ENCODE measurements at regions not wholly inside any gene's neighbourhood (a gene's known extent, or its start where the extent isn't known, plus 50 kb on each side); places are given as distances from the start of the nearest gene placed in this dataset.

DNA sequence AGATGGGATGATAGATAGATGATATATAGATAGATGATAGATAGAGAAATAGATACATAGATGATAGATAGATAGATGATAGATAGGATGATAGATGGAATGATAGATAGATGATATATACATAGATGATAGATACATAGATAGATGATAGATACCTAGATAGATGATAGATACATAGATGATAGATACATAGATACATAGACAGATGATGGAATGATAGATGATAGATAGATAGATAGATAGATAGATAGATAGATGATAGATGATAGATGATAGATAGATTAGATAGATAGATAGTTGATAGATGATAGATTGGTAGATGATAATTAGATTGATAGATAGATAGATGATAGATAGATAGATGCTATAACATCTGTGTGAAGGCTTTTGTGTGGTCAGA is 201.7 kb upstream of the RAB4A start:
- FAIRE-seq: no peak

DNA sequence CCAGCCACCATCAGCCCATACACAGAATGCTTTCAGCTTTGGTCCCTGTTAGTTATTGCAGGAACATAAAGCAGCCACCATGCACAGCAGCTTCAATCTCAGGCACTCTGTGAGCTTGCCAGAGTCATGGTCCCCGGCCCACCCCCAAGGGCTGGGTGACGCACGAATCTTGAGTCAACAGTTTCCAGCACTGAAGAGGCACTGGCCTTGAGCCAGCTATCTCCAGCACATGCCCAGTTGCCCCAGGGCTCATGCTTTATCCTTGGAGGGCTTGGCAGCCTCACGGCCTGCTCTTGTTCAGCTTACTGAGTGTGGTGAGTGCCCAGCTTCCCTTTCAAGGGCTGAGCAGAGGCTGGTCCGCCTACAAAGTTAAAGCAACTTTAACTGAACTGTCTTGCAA is 200.7 kb upstream of the RAB4A start:
- no peak for FAIRE-seq

DNA sequence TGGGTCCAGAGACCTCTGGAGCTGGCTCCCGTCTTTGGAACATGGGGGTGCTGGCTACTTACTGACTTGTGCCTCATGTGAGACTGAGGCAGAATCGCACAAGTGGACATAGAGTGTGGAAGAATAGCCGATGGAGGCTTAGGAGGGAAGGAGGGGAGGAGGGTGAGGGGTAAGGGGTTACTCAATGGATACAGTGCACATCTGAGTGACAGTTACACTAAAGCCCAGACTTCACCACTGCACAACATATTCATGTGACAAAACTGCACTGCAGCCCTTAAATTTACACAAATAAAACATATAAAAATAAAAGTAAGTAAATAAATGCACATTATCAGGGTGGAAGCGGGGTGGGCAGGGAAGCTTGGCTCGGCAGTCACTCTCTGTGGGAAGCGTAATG is 197.7 kb upstream of the RAB4A start:
- FAIRE-seq: no peak

DNA sequence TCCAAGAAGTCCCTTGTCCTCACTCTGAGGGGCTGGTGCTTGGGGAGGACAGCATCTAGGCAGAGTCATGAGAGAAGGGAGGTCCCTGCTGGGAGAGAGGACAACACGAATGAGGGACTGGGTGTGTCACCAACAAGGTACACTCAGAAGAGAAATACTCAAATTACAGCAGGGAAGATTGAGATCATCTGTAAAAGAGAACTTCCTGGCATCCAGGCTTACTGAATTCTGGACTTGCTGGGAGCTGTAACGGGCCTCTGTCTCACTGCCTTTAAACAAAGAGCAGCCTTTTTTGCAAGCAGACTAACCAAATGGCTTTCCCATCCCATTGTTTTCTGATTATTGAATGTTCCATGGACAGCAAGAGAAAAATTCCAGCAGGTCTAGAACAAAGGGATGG is 195.7 kb upstream of the RAB4A start:
- no peak for FAIRE-seq

DNA sequence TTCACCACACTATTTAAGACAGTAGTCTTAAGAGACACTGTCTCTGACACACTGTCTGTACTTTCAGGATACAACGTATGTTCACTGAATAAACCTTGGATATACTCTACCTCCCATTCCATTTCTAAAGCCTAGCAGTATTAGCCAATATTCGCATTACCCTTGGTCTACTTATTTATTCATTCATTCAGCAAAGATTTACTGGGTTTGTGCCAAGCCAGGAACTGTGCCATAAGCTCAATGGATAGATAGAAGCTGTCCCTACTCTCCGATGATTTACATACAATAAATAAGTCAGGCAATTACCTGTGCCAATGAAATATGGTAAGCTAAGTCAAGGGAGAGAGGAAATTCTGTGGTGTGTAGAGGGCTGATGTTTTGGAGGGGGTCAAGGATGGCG is 195.2 kb upstream of the RAB4A start:
- no peak for FAIRE-seq

DNA sequence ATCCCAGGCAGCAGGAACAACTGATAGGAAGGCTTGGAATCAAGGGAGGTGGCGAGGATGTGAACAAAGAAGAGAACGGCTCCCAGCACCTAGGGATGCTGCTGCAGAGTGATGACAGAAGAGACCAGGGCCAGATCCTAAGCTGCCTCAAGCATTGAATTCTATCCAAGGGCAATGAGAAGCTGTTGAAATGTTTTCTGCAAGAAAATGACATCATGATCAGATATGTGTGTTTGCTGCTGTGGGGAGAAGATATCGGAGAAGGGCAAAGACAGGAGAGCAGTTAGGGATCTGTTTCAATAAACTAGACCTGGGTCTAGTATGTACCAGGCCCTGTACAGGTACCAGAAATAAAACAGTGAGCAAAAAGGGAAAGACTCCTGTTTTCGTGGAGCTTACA is 194.7 kb upstream of the RAB4A start:
- no peak for FAIRE-seq

DNA sequence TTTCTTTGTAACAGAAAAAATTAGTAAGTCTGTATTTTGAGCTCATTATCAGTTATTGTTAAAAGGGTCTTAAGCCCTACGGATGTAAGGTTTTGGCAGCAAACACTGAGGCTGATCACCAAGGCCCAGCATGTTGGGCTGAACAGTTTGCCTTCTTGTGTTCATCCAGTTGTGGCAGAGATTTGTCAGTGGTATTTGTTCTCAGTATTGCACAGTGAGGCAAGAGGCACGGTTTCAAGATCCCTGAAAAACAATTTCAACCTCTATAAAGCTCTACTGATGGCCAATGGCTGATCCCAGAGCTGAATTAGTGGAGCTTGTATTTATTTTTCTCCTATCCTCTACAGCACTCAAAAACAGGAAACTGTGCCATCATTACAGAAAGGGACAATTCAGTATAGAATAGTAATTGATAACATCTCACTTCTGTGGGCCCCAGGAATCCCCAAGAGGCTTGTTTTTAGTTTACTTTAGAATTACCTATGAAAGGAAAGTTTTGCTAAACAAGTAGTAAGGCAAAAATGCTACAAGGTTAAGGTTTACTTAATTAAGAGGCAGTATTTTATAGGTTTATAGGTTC is 191.8 kb upstream of the RAB4A start:
- no peak for FAIRE-seq

DNA sequence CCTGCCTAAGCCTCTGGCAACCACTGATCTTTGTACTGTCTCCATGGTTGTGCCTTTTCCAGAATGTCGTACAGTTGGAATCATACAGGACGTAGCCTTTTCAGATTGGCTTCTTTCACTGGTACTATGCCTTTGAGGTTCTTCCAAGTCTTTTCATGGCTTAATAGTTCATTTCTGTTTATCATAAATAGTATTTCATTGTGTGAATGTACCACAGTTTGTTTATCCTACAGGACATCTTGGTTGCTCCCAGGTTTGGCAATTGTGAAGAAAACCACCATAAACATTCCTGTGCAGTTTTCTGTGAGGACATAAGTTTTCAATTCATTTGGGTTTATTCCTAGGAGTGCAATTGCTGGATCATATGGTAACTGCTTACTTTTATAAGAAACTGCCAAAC is 190.6 kb upstream of the RAB4A start:
- FAIRE-seq: no peak

DNA sequence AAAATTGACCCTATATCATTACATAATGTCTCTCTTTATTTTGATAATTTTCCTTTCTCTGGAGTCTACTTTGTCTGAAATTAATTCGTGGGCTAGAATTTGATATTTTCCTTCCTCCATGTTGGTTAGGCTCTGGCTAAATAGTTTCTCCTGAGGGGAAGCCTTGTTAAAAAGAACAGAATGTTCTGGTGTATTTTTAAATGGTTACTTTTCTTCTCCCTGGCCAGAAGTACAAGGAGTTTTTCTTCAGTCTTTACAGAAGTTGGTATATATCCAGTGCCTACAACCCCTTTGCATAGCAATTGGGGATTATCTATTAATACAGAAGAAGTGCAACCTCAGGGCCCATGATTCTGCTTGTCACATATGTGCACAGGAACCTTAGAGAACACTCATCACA is 185.6 kb upstream of the RAB4A start:
- no peak for FAIRE-seq

DNA sequence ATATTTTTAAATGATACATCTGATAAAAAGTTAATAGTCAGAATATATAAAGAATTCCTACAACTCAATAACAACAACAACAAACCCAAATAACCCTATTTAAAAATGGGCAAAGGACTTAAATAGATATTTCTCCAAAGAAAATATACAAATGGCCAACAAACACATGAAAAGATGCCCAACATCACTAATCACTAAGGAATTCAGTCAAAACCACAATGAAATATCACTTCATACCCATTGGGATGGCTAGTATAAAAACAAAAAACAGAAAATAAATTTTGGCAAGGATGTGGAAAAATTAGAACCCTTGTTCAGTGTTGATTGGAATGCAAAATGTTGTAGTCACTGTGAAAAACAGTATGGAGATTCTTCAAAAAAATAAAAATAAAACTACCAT is 184.8 kb upstream of the RAB4A start:
- FAIRE-seq: no peak

DNA sequence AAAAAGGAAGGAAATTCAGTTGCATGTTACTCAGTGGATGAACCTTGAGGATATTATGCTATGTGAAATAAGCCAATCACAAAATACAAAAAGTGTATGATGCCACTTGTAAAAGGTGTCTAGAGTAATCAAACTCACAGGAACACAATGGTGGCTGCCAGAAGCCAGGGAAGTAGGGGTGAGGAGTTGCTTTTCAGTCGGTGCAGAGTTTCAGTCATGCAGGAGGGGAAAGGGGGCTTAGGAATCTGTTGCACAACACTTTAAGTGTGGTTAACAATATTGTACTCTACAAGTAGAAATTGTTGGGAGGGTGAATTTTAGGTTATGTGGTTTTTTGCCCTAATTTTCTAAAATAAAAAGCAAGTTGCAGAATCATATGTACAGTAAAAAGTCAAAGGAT is 184.2 kb upstream of the RAB4A start:
- FAIRE-seq: no peak

DNA sequence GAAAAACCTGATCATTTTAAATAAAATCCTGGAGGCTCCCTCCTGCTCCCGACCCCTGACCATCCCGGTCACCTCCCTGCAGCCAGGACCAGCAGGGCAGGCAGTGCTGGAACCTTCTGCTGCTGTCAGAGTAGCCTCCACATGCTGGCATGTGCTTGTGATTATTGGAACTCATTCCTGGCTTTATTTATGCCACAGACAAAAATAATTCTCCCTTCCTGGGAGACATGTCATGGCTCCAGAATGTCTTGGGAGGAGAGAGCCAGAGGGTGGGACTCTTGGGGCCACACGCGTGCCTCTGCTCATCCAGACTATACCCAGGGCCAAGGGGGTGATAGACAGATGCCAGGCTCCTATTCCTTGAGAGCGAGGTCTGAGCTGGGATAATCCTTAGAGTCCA is 183.6 kb upstream of the RAB4A start:
- FAIRE-seq: no peak

DNA sequence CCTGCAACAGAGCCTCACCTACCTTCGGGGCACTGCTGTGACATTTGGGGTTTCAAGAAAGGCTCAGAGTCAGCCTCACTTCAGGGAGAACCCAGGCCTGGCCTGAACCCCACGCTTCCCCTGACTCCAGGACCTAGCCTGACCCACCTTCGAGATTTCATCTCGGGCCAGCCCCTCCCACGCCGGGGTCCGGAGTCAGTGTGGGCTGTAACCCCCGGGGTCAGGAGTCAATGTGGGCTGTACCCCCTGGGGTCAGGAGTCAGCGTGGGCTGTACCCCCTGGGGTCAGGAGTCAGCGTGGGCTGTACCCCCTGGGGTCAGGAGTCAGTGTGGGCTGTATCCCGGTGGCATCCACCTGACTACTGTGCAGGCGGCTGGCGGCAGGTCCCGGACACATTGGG is 183.0 kb upstream of the RAB4A start:
- no peak for FAIRE-seq

DNA sequence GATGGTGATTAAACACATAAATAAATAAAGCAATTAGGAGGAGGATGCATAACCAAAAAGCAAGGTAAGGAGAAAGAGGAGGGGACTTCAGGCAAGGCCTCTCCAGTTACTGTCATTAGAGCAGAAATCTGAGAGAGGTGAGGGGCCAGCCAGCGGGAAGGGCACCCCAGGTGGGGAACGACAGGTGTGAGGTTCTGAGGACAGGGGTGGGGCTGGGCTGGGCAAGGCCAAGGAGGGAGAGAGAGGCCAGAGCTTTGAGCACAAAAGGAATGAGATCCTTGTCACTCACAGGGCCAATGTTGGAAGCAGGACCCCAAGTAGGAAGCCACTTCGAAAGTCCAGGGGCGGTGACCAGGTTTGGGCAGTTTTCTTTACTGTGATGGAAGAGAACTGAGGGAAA is 182.2 kb upstream of the RAB4A start:
- no peak for FAIRE-seq

DNA sequence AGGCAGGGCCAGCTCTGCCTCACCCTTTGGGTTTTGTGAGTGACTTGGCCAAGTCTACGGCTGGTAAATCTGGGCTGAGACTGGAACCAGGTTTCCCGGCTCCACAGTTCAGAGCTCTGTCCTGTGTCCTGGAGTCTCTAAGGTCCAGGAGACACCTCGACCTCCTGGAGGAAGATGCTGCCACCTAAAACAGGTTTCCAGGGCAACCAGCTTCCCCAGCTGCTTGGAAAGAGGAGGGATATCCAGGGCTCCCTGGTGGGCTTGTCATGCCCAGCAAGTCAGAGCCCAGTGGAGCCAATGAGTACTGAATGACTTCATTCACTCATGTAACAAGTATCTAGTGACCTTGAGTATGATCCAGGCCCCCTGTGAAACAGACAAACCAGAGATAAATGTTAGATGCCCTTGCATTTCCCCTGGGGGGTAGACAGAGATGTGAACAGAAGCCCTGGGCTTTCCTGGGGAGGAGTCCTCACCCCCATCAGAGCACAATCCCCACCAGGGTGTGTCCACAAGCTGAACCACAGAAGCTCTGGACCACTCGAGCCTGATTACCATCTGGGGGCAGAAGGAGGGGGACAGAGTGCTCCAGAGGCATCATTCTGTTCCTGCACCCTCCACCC is 181.2 kb upstream of the RAB4A start:
- no peak for FAIRE-seq

DNA sequence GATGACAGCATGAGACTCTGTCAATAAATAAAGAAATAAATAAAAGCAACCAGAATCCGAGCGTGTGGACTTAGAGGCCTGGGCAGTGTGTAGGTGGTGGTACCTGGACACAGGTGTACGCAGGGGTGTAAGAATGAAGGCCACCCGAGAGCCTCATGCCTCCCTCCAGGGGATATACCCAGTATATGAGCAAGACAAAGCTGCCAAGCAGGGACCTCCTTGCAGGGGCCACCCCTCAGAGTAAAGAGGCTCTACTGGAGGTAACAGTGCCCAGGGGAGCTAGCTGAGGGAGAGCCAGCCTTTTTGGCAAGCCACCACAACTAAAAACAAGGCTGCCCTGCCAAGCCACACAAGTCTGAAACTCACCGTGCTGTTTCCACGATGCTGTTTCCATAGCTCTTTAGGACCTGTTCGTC is 179.2 kb upstream of the RAB4A start:
- FAIRE-seq: no peak

DNA sequence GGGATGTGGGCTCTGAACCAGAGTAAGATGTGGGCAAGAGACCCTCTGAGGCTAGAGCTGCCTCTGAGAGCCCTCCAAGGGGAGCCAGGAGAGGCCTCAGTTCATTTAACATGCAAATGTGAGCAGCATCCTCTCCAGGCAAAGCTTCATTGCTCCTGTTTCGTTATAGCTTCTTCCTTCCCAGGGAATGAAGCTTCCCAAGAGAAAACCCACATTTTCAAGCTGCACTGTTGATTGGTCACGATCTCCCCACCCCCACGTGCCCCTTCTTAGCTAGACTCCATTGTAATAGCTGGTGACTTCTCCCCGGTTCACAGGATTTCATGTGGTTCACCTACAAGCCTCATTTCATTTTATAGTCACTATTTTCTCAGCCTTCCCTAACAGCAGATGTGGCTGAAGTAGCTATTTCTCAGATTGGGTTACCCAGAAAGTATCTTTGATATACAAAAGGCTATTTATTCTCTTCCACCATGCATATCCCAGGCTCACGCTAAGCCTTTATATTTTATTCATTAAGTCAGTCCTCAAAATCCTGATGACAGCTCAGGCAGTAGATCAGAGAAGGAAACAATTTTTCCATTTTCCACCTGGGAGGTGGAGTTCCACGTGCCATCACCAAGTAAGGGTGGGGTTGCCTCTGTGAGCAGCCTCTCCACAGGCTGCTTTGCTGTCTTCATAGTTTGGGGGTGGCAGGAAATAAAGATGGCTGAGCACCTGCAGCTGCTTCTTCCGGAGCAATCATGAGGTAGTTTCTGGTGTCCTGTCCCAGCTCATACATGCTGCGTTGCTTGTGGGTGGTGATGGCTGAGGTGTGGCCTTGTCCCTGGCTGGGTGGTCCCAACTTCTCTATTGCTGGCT is 178.3 kb upstream of the RAB4A start:
- FAIRE-seq: no peak

DNA sequence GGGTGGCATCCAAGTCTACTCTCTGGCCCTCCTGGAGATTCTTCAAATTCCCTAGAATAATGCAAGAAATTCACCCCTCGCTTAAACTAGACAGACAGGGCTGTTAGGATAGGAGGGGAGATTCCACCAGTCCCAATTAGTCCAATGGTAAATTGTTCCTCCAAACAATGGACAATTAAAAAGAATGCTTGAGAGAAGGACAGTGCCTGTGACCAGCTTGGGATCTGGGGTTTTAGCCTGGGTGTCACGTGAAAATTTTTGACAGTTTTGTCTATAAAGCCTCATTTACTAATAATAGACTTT is 177.7 kb upstream of the RAB4A start:
- no peak for FAIRE-seq

DNA sequence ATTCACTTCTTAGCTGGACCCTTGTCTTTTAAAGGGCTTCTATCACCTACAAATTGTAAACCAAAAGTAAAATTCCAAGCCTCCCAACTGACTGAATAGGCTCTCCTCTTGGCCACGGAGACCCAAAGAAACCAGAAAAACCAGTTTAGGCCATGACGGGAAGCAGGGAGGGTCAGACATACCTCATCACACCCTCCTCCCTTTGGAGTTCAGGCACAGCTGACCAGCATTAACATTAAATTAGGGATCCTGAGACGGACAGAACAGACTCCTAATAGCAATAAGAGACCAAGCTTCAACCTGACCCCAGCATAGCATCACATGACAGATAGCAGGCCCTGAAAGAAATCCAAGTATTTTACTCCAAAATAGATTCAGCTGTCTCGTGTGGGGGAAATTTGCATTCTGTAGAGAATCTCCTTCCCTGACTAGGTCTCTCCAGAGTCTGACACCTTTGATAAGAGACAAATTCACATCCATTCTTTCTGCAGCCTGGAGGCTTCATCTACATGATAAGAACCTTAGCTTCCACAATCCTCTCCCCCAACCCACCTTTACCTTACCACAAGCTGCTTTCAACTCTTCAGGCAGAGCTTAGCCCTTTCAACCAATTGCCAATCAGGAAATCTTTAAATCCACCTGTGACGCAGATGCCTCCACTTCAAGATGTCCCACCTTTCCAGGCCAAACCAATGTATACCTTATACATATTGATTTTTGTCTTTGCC is 177.1 kb upstream of the RAB4A start:
- FAIRE-seq: no peak

DNA sequence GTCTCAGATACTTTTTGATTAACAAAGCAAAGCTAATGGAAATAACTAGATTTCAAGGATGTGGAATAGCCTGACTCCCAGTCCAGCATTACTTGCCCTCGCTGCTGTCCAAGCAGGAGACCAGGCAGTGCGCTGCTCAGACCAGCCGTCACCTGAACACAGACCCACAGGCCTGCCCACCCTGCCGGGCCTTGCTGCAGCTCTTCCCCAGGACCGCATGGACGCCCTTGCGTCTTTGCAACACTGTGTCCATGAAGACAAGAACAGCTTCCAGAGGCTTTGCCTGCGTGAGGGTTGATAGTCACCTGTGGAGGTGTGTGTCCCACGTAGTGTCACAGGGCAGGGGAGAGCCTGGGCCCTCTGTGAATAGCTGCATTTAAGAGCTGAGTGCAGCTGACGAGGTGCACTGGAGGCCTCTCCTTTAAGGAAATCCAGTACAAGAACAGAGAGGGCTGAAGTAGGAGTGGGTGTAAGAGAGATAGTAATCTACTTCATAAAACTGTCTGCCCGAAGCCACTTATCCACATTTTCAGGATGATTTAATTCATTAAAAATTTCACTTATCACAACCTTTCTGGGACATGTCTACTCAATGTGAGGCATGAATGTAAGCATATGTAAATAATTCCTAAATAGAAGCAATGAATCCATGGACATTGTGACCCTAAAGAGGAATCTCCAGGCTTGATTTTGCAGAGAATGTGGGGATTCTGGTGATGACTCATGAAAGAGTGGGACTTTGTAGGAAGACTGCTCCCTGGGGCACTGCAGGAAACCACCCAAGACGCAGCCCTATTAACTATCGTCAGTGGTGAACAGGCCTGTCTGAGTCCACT is 176.2 kb upstream of the RAB4A start:
- no peak for FAIRE-seq

DNA sequence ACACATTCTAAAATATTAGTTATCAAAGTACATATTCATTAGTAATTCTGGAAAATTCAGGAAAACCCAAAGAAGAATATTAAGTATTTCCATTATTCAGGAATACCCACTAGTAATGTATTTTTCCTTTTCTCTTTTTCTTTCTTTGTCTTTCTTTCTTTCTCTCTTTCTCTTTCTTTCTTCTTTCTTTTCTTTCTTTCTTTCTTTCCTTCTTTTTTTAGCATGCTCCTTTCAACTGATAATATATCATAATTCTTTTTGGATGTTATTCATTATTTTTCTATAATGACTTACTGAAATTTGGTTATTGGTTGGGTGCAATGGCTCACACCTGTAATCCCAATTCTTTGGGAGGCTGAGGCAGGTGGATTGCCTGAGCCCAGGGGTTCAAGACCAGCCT is 175.6 kb upstream of the RAB4A start:
- no peak for FAIRE-seq

DNA sequence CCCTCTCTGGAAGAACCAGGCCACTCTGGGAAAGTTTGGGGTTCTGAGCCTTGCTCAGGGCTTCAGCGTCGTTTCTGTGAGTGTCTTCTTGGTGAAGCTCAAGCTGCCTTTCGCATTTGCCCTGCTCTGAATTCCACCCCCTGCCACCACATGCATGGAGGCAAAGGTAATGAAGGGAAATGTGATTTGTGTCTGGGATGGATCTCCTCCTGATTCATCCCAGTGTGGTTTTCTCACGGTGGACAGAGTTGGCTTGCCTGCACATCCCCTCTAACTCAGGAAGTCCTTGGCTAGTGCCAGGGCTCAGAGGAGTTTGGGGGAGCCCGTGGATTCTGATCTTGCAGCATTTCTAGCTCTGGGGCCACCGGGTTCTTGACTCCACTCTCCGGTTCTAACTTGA is 173.6 kb upstream of the RAB4A start:
- no peak for FAIRE-seq

DNA sequence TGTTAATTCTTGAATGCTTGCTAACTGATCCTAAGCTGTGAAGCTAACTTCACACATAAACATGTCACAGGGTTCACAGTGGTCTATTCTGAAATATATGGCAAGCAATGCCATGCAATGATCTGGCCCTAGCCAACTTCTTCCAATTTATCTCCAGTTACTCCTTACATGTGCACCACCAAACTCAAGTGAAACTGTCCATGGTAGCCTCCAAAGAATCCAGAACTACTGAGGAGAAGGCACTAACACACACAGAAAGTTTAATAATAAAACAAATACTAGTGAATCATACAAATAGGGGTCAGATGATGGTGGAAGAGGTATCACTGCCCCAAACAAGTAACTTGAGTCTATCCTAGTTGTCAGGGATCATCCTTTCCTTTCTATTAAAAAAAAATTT is 172.6 kb upstream of the RAB4A start:
- no peak for FAIRE-seq
